ENCODE measurements at regions not wholly inside any gene's neighbourhood (a gene's known extent, or its start where the extent isn't known, plus 50 kb on each side); places are given as distances from the start of the nearest gene placed in this dataset.

DNA sequence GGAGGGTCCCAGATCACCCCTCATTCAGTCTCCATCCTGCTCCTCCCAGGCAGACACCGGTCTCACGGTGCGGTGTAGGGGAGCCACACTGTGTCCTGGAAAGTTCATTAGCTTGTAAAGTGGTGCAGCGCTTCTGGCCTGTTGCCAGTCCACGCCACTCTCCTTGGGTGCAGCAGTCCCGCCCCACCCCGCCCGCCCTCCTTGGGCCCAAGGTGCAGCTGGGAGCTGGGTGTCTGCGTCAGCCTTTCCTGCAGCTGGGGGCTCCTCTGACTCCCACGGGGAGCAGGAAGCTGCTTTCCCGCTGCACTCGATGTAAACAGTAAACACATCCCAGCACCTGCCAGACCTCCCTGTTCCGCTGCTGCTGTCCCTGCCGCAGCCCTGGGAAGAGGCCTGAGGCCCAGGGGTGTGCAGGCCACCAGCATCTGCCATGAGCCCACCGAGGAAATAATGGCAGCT lies 53.8 kb upstream of the ASB18 start:
- DNase-seq: peak; percentile 51

DNA sequence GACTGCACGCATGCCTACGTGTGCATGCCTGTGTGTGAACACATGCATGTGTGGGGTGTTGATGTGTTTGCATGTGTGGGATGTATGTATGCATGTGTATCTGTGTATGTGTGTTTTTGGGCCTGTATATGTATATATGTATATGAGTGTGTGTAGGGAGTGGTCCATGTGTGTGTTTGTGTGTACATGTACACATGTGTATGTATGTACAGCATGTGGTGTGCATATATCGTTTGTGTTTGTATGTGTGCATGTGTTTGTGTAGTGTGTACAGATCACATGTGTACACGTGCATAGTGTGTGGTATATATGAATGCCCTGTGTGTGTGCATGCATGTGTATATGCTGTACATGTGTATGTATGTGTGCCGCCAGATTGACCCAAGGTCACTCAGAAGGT lies 54.2 kb upstream of the ASB18 start:
- no peak for DNase-seq

DNA sequence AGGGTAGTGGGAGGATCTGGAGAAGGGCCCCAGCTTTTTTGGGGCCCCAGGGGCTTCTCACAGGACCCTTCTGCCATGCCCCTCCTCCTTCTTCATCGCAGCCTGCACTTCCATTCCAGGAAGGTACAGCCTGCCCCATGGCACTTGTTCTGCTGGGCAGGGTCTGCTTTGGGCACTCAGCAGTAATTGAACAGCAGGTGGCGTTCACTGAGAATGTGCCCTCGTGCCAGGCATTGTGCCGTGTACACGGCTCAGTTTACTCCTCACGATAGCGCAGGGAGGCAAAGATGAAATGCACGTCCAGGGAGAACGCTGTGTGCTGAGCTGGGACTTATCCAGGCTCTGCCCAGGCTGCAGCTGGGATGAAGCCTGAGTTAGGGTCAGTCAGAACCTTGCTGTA lies 54.8 kb upstream of the ASB18 start:
- no peak for DNase-seq

DNA sequence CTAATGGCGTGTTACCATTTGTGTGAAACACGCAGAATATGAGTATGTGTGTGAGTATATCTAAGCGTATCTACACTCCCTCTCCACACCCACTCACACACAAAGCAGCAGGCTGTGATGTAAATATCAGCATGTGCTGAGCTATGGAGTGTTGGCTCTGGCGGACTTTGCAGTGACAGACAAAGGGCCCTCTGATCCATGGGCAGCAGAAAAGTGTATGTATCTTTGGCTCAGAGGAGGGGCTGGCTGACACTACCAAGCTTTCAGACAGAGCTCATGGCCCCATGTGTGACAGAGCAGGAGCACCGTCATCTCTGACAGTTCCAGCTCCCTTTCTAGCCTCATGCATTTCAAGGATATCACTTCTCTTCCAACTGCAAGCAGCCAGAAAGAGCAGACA lies 57.2 kb upstream of the ASB18 start:
- DNase-seq: no peak

DNA sequence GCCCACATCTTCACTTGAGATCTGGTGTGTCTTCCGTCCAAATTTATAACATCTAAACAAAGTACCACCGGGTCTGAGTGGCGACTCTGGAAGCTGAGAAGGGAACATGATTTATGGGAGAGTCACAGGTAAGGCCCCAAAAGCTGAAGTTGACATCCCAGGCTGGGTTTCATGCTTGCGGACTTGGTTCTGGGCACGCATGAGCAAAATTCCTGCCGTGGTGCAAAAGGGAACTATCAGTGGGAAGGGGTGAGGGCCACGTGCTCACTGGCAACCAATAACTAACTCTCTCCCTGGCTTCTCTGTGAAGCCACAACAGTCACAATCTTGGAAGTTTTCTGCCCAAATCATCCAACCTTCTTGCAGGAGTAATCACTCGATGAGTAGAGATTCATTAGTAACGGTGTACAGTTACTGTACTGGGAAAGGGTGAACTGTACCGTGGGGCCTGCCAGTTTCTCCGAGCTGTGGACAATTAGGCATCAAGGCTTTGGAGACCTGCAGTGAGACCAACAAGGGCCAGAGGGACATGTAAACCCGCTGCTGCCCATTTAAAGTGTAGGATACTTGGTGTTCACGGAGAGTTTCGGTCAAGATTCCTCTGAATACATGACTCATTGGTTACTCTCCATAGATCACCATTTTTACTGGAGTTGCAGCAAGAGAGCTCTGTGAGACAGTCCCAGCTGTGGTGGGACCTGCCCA lies 69.4 kb upstream of the ASB18 start:
- DNase-seq: no peak

DNA sequence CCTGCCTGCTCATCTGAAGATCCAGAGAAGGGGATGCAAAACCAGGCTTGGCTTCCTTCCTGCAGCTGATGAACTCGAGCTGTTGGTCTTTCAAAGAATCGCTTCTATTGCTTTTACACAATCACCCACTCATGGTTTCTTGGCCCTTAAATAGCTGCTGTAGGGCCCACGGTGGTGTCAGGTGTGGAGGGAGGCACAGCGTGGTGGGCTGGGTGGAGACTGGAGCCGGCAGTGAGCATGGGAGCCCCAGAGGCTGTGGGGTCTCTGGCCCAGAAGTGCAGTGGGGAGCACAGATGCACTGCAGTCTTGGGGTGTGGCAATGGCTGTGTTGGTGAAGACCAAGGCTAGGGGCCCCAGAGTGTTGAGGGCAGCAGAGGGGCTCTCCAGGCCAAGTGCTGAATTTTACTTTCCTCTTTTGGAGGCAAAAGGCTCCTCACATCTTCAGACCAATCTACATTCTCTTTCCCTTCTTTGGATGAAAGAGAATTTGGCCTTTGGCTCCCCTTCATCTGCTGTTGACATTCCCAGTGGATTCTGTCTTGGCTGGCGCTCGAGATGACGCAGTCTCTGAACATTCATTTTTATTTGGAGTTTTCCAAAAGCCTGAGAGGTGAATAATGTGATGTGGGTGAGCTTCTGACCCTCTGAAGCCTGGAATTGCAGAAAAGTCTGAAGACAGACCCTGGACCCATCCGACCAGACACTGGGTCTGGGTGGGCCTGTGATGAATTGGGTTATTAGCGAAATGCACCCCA lies 70.1 kb upstream of the ASB18 start:
- DNase-seq: no peak

DNA sequence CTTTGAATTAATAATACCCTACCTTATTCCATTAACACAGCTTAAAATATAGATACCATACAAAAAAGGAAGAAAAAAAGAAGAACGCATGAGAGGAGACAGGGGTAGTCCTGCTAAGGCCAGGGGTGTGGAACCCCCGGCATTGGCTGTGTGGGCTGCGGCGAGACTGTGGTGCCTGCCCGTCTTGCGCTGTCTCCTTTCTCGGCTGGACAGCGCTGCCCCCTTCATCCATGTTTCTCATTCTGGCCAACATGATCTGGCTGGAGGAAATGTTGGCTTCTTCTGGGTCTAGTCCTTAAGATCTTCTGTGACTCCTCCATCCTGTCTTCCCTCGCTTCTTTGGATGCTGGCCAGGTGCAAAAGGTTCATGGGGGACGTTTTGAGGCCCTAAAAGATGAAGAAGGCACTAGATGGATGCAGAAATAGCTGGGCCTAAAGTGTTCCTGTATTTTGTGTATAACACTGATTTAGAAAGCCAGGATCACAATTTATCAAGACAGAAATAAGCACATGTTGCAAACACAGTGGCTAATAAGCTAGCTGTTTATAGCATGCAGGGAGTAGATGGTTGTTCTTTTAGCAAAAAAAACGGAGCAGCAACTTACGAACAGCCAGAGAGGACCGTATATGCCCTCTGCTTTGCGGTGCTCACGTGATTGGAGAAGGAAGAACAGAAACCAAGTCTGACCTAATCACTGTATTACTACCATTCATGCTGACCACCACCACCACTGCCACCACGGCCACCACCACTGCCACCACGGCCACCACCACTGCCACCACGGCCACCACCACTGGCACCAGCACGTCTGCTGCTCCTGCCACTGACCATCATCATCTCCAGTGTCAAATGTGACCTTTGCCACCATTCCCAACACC lies 71.7 kb upstream of the ASB18 start:
- DNase-seq: no peak

DNA sequence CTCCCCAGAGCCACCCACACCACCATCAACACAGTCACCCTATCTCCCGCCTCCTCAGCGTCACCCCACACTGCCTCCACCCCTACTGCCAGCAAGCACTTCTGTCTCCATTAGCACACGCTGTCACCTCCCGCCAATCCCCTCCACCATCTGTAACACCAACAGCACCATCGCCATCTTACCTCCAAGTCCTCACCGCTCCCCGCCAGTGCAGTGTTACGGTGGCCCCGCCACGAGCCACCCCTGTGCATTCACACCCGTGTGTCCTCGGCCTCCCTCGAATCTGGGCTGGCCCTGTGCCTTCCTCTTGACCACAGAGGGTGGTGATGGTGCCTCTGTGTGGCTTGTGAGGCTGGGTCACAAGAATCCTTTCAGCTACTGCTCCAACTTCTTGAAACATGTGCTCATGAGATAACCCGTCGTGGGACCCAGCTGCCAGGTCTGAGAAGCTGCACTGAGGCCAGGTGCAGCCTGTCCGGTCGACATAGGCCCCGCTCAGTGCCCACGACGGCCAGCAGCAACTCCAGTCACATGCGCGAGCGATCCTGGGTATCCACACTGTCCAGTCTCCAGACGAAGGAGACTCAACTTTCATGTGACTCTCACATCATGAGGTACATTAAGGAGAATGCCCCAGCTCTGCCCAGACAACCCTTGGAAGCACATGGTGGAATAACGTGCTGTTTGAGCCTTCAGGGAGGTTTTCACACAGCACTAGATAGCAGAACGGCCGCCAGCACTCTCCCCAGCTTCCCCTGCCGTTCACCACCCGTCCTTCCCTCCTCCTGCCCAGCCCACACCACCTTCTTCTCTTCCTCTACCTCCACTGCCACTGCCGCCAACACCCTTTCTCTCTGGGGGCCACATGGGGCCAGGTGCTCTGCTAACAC lies 72.6 kb upstream of the ASB18 start:
- DNase-seq: no peak

DNA sequence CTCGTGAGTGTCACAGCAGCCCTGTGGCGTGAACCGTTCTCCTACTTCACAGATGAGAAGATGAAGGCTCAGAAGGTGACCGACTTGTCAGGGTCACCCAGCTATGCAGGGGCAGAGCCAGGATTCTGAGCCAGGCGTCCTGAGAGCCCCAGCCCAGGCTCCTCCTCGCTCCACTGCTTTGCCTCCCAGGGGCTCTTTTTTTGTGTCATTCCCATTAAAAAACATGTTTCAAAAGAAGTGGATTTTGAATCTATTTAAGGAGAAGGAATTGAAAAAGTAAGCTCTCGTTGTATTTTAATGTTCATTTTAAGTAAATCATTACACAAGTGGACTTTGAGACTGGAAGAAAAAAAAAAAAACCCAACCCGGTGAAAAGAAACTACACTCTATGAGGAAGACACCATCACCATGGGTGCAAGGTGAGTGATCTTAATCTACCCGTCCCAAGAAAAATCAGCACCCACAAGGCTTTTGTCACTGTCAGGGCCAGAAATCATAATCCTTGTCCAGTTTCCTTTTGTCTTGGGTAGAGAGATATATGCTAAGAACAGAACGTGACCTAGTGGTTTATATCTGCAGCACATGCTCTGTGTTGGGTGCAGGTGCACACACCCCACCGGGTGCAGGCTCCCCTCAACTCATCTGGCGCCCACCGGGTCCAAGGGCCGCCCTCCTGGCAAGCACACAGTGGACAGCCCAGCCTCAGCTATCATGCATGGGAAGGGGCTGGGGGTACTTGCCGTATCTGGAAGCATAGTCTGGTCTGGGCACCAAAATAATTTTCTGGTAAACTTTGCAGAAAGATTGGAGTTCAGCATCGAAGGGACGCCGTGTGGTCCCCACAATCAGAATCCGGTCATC lies 73.5 kb upstream of the ASB18 start:
- DNase-seq: no peak

DNA sequence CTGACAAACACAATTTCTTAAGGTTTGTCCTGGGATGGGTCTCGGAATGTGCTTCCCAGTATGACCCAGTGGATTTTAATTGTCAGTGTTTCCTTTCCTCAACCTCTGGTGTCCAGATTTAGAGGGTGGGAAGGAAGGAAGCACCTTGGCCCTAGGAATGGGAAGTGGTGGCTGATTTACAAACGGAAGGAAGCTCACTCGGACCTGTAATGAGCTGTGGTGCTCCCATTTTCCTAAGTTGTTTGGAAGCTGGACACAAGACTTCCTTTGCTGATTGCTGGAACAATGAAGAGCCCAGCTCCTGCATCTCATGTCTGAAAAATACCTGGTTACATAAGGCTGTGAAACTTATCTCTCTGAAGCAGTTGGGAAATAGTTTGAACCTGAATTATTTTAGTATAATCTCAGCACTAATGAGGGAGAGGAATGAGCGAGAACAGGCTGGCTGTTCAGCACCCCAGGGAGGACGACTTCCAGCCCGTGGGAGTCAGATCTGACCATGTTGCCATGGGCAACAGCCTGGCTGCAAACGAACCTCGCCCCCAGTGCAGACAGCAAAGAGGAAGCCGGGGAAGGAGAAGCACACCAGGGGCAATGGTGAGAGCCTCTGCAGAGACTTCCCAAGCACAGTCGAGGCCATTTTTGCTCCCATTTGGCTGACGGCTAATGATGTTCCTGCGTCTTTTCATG lies 74.4 kb upstream of the ASB18 start:
- DNase-seq: peak; percentile 68

DNA sequence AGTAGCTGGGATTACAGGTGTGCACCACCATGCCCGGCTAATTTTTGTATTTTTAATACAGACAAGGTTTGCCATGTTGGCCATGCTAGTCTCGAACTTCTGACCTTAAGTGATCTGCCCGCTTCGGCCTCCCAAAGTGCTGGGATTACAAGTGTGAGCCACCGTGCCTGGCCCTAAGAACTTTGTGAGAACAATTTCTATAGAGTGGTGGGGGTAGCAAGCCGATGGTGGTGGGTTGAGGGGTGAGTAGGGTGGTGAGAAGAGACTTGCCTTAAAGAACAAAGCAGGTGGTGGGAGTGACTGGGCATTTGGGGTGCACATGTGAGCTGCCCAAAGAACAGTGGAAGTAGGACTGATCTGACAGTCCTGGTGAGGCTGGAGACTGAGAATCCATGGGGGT lies 76.0 kb upstream of the ASB18 start:
- DNase-seq: no peak

DNA sequence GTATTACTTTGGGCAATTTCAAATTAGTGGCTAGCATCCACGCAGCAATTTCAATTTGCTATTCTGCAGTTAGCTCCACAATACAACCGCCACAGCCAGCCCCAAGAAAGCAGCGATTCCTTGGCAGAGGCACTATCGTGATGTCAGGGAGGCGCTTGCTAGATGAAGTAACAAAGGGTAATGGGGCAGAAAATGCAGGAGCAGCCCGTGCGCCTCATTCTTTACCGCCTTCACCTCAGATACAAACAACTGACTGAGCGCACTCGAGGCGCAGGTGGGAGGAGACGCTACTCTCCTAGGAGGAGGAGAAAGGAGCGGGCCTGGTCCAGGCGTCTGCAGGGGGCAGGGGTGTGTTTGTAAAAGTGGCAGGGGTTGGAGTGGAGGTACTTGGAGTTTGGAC lies 76.9 kb upstream of the ASB18 start:
- no peak for DNase-seq

DNA sequence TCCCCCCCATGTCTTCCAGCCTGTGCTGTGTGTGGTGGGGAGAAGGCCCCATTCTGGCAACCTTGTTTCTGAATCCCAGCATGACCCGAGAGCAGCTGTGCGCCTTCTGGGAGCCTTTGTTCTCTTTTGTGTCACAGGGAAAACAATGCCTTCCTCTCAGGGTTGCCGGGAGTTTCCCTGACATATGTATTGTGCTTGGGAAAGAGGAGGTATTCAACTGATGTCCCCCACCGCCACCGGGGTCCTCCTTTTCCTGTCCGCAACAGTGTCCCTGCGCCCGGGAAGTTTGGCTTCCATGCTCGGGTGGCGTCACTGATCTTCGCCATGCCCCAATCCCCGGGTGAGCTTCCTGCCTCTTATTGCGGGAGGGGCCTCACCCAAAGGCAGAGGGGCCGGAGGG lies 77.5 kb upstream of the ASB18 start:
- DNase-seq: peak; percentile 55

DNA sequence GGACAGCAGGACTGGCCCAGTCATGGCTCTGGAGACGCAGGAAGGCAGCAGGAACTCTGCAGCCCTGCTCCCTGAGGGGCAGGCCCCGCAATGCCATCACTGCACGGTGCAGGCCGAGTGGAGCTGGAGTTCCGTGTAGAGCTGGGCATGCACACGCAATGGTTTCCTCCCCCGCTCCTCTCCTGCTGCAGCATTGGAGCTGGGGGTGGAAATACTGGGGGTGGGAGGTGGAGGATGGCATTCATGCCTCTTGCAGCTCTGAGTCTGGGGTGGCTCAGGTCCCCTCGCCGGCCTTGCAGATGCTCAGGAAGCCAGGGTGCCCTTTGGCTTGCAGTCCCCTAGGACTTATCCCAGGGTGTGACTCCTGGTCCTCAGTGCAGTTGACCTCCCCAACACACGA lies 78.3 kb upstream of the ASB18 start:
- no peak for DNase-seq

DNA sequence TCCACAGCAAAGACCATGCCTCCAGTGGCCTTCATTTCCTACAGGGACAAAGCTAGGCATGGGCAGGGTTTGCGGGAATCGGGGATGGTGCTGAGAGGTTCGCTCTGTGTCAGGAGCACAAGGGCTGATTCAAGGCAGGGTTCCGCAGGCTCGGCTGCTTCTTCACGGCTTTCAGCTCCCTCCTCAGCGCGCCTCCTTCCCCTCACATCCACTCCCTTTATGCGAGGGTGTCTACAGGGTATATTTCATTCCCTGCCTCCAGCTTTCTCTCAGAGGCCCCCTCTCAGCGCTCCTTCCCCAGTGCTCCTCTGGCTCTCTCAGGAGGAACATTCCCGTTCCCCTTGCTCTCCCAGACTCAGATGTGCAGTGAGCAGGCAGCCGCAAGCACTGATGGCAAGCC lies 78.7 kb upstream of the ASB18 start:
- DNase-seq: no peak

DNA sequence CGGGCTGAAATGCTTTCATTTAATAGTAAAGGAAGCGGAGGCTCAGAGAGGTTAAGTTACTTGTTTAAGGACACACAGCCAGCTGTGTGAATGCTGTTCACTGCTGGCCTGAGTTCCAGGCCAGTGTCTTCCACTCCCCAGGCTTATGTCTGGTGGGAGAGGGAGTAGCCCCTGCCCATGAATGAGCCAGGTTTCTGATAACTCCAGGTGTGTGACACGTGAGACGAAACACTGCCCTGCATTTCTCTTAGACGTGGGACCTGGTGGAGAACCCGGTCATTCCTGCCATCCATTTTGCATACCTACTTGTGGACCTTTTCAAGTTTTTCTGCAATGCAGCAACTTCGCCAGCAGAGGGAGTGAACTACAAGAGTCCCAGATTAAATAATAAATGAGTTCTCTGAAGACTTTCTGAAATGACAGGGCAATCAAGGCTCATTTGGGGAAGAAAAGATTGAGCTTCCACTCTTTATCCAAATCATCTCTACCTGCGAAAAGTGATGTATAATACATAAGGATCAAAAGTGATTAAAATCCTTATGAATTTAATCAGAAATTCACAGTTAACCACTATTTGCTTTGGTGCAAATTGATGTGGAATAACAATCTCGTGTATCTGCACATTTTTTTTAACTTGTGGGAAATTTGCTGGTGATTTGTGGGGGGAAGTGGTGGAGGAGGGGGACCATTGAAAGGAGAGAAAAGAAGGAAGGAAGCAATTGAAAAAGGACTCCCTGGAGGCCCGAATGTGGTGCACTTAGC lies 79.4 kb upstream of the ASB18 start:
- peak; percentile 86 for DNase-seq

DNA sequence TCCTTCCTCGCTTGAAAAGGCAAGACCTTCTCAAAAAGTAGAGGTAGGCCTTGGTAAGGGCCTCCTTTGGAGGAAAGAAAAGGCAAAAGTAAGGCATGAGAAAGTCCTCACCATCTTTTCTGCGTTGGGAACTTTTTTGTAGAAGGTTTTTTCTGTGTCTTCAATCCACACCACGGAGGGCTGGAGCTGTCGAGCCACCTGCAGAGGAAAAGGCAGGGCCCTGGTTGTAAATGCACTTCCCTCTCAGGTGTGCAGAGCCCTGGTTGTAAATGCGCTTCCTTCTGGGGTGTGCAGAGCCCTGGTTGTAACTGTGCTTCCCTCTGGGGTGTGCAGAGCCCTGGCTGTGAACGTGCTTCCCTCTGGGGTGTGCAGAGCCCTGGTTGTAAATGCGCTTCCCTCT lies 80.2 kb upstream of the ASB18 start:
- no peak for DNase-seq

DNA sequence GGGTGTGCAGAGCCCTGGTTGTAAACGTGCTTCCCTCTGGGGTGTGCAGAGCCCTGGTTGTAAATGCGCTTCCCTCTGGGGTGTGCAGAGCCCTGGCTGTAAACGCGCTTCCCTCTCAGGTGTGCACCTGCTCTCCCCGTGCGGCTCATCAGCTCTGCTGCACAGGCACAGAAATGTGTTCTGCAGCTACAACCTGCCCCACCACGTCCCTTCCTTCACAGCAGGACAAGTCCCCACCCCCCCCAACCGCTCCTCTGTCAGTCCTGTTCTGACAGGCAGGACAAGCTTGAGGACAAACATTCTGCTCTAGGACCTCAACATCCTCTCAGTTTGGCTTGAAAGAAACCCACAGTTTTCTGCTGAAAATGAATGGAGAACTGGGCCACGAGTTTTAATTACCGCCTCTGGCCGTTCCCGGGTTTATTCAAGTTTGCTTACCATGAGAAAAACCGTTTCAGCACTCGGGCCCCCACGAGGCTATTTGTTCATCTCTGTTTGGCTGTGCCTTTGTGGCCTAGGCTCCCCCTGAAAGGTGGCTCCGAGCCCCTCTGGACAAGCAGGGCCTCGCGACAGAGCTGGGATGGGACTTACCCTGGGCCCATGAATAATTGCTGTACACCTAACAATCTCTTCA lies 81.0 kb upstream of the ASB18 start:
- no peak for DNase-seq

DNA sequence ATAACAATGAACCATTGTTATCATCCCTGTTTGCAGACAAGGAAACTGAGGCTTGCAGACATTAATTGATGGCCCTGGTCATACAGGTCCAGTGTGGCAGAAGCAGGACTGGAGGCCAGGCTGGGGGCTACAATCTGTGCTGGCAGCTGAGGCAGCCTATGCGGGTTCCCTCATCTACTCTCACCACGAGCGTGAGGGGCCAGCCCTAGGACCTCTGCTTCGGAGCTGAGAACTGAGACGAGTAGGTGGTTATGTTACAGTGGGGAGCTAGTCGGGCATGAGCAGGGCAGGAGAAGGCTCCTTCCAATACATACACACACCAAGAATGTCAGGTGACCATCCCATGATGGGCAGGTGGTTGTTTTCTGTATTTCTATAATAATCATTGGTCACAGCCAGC lies 82.2 kb upstream of the ASB18 start:
- no peak for DNase-seq

DNA sequence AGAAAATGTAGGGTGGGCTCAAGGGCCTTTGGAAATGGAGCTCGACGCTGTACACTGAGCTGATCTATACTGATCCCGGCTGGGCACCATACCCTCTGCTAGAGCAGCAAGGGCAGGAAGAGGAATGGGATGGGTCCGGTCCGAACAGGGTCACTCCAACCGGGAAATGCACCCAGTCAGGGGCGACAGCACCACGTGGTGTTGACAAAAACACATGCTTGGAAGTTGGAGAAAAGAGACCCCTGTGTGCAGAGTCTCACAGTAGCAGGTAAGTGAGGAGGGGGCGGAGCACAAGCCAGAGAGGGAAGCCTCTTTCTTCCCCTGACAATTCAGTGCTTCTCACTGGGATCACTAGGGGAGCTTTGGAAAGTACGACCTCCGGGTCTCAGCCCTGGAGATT lies 84.1 kb upstream of the ASB18 start:
- DNase-seq: no peak
